ENCODE measurements at regions not wholly inside any gene's neighbourhood (a gene's known extent, or its start where the extent isn't known, plus 50 kb on each side); places are given as distances from the start of the nearest gene placed in this dataset.
"Not testable (repeated sequence)": the region's sequence is repeated elsewhere in the genome, so short reads cannot be mapped to it uniquely, and the experiment has no call there.

GRCh38 chr2:77721593-77721992, 199.4 kb upstream of the LRRTM4 start:
- TF ChIP-seq CTCF (IDR thresholded peaks at IDR 0.05; ENCODE audit: low read depth, low read length, missing control alignments): no peak
- no peak overlapping the region for H3K4me3 ChIP-seq (replicated peaks; ENCODE audit: low read depth, low read length)
- no peak for DNase-seq (ENCODE audit: extremely low read depth, low read depth)

- no peak overlapping the region for H3K4me3 ChIP-seq (replicated peaks; ENCODE audit: low read depth, low read length)
- no peak for TF ChIP-seq CTCF (IDR thresholded peaks at IDR 0.05; ENCODE audit: low read depth, low read length, missing control alignments)
- no peak for DNase-seq (ENCODE audit: extremely low read depth, low read depth)
These were observed 202.9 kb upstream of the LRRTM4 start for GRCh38 chr2:77725045-77725444.

GRCh38 chr2:77734662-77735340, 212.6 kb upstream of the LRRTM4 start:
- DNase-seq (ENCODE audit: extremely low read depth, low read depth); H3K4me3 ChIP-seq (replicated peaks; ENCODE audit: low read depth, low read length): not testable (repeated sequence)

GRCh38 chr2:77737236-77737635, 215.1 kb upstream of the LRRTM4 start:
- DNase-seq (ENCODE audit: extremely low read depth, low read depth): no peak
- no peak overlapping the region for H3K4me3 ChIP-seq (replicated peaks; ENCODE audit: low read depth, low read length)
- TF ChIP-seq CTCF (IDR thresholded peaks at IDR 0.05; ENCODE audit: low read depth, low read length, missing control alignments): no peak

- H3K4me3 ChIP-seq (replicated peaks; ENCODE audit: low read depth, low read length): no peak overlapping the region
- DNase-seq (ENCODE audit: extremely low read depth, low read depth): no peak
- TF ChIP-seq CTCF (IDR thresholded peaks at IDR 0.05; ENCODE audit: low read depth, low read length, missing control alignments): no peak
These were observed 224.6 kb upstream of the LRRTM4 start for GRCh38 chr2:77746780-77747179.

GRCh38 chr2:77753710-77754345, 231.7 kb upstream of the LRRTM4 start:
- H3K4me3 ChIP-seq (replicated peaks; ENCODE audit: low read depth, low read length); DNase-seq (ENCODE audit: extremely low read depth, low read depth): not testable (repeated sequence)

- no peak for TF ChIP-seq CTCF (IDR thresholded peaks at IDR 0.05; ENCODE audit: low read depth, low read length, missing control alignments)
- no peak overlapping the region for H3K4me3 ChIP-seq (replicated peaks; ENCODE audit: low read depth, low read length)
- DNase-seq (ENCODE audit: extremely low read depth, low read depth): no peak
These were observed 245.4 kb upstream of the LRRTM4 start for GRCh38 chr2:77767388-77768076.

All from HFF-Myc (cell line).